Superior temporal gyrus (tissue), 1 donor: ENCODE measurements at regions not wholly inside any gene's neighbourhood (a gene's known extent, or its start where the extent isn't known, plus 50 kb on each side); places are given as distances from the start of the nearest gene placed in this dataset.
"Not testable (repeated sequence)": the region's sequence is repeated elsewhere in the genome, so short reads cannot be mapped to it uniquely, and the experiment has no call there.

Source experiments
- DNase-seq: peaks from one replicate; pipeline ENCODE4 v3.0.0-alpha.2; 2016; ENCODE audit errors: extremely low spot score

DNA sequence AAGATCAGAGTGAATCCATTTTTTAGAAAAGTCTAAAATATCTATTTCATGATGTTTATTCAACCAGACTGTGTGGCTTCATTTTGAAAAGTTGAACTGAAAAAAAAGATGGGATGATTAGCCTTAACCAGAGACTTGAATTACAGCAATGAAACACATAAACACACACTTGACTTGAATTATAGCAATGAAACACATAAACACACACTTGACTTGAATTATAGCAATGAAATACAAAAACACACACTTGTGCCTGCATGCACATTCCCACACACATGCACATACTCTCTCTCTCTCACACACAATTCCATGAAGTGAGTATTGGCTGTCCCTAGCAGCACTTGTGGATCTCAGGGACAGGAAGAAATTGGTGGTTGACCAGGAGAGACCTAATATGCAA lies 286.8 kb downstream of the USP46 start:
- DNase-seq: no peak

GRCh38 chr4:52372747-52373146 lies 286.4 kb downstream of the USP46 start:
- no peak for DNase-seq

GRCh38 chr4:52373650-52374049 lies 285.5 kb downstream of the USP46 start:
- no peak for DNase-seq

DNA sequence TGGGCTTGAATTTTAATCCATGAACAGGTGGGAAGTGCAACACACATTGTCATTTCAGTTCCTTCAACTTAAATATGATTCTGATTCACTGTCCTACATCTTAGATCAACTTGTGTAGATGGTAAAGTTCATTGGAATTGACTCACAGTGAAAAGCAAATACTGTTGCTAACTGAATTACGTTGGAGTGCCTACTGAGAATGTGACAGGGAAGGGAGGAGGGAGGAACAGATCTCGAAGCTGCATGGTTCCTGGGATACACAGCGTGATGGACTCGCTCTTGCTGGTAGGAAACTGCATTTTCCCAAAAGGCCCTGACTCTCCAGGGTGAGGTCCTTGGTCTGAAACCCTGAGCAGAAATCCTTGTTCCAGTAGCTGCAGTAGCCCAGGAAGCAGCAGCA lies 284.2 kb downstream of the USP46 start:
- DNase-seq: no peak

DNA sequence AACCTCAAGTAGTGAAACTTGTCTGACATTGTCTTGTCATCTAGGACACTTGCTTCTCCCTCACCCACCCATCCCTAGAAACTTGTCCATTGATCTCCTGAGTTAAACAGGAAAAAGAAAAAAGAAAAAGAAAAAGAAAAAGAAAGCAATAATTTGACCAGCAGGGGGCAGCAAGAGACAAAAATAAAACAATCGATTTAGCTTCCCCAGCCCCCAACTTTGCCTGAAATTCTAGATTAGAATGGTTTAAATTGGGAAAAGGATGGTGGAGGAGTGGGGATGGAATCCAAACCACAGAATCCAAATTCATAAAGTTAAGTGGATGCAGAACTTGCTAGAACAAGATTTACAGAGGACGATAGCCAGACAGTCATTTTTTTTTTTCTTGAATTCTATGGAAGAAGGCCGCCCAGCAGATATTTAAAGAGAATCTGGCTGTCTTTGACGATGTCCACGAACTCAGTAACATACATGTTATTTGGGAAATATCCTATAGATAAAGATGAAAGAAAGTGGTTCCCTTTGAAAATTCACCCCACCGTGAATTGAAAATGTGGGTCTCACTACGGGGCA lies 282.9 kb downstream of the USP46 start:
- DNase-seq: peak; percentile 84

- DNase-seq: no peak
Observed at GRCh38 chr4:52377563-52377962, 281.5 kb downstream of the USP46 start.

GRCh38 chr4:52407545-52407944 lies 251.6 kb downstream of the USP46 start:
- no peak for DNase-seq

- no peak for DNase-seq
Observed at GRCh38 chr4:52408032-52408431, 251.1 kb downstream of the USP46 start.

- no peak for DNase-seq
Observed at GRCh38 chr4:52408471-52408870, 250.6 kb downstream of the USP46 start.

DNA sequence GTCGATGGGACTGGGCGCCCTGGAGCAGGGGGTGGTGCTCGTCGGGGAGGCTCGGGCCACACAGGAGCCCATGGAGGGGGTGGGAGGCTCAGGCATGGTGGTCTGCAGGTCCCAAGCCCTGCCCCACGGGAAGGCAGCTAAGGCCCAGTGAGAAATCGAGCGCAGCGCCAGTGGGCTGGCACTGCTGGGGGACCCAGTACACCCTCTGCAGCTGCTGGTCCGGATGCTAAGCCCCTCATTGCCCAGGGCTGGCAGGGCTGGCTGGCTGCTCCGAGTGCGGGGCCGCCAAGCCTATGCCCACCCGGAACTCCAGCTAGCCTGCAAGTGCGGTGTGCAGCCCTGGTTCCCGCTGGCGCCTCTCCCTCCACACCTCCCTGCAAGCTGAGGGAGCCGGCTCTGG lies 249.3 kb downstream of the USP46 start:
- DNase-seq: not testable (repeated sequence)

DNA sequence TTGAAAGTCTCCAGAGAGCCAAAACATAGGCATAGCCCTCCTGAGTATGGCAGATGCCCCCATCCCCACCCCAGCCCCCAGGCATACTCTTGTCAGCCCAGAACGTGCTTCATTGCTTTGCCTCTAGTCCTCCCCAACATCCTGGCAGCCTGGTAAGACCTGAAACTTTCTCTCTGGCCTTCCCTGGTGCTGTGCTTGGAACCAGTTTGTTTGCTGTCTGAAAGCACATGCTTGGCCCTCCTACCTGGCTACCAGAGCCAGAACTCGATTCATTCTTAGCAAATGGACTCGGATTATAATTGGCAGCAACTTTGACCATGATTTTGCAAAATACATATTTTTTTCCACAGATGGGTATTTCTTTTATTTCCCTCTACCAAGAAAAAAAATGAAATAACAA lies 248.1 kb downstream of the USP46 start:
- DNase-seq: no peak

GRCh38 chr4:52420330-52420729 lies 238.8 kb downstream of the USP46 start:
- DNase-seq: no peak

DNA sequence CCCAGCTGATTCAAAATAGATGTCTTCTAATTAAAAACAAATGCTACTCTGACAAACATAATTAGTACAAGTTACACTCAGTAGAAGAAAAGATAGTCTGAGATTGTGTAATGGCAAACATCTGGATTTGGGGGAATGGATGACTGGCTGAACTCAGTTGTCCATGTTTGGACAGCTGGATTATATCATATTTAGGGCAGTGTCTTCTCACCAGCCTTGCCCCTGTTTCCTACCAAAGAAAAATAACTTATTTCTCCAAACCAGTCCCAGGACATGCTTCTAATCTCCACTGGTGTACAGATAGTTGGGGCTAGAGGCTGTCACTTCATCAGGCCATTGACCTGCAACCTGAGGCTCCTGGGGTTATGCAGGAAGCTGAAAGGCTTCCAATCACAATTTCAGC lies 237.3 kb downstream of the USP46 start:
- no peak for DNase-seq

GRCh38 chr4:52423967-52424366 lies 235.1 kb downstream of the USP46 start:
- DNase-seq: no peak

GRCh38 chr4:52425751-52426326 lies 233.3 kb downstream of the USP46 start:
- no peak for DNase-seq

DNA sequence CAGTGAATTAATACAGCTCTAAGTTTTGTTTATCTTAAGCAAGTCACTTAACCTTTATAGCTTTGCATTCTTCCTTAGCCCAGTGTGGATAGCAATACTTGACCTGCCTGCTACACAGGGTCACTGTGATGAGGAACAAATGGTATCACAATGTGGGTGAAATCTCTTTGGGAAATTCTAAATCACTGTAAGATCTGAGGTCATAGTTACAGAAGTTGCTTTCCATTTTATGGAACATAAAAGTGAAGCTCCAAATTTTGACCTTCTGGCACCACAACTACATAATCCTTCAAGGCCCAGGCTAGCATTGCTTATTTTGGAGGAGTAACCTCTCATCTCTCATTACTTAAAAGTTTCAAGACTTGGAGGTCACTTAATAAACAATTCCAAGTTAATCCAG lies 227.7 kb downstream of the USP46 start:
- no peak for DNase-seq

- DNase-seq: no peak
Observed at GRCh38 chr4:52431869-52432268, 227.2 kb downstream of the USP46 start.

DNA sequence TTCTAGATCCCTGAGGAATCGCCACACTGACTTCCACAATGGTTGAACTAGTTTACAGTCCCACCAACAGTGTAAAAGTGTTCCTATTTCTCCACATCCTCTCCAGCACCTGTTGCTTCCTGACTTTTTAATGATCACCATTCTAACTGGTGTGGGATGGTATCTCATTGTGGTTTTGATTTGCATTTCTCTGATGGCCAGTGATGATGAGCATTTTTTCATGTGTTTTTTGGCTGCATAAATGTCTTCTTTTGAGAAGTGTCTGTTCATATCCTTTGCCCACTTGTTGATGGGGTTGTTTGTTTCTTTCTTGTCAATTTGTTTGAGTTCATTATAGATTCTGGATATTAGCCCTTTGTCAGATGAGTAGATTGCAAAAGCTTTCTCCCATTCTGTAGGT lies 216.6 kb downstream of the USP46 start:
- DNase-seq: not testable (repeated sequence)

DNA sequence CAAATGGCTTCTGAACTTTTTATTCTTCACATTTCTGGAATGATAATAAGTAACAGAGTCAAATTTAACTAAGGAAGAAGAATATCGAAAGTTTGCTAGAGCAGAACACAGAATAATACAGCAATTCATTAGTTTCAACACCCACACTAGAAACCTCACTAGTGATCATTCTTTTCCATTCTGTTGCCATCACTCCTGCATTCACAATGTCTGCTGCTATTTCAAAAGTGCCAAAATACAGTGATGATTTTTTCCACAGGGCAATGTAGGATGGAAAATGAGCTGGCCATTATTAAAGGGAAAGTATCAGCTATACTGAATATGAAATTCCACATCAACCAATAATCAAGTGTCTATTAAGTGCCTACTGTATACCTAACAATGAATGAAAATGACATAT lies 186.7 kb downstream of the USP46 start:
- DNase-seq: no peak

DNA sequence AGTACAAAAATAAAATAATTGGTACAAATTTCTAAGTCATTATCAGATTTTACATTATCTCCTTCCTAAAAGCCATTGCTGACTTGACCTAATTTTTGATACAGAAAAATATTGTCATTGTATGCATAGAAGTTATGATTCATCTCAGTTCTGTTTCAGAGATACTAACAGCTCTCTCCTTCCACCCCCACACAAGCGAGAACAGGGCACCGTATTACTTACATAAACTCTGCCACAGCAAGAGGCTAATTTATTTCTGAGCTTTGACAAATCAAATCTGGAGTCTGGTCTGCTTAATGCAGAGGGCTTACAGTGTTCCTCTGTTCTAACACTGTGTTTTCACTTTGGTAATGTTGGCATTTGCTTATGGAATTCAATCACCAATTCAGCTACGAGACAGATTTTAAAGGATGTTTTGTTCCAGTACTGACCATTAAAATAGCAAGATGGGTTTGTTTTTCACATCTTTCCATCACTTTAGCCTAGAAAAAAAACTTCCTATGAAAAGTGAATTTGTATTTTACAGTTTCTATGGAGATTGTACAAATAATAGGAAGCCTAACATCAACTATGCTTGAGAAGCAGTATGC lies 181.8 kb downstream of the USP46 start:
- peak; percentile 66 for DNase-seq

- no peak for DNase-seq
Observed at GRCh38 chr4:52483186-52483890, 175.8 kb downstream of the USP46 start.

DNA sequence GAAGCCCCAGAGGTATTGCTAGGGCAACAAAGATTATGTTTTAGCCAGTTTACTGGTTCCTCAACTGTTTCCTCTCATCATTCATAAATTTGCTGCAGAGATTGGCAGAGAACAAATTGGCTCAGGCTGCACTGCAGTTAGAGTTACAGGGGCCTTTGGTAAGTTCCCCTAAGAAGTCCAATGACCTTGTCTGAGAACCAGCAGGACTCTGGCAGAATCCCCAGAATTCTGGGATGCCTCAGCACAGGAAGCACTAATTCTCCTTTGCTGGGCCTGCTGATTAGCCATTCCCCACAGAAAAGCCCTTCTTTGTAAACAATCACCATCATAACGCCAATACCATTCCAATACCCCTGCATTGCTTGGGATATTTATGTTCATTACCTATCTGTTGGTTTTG lies 151.3 kb downstream of the USP46 start:
- no peak for DNase-seq

DNA sequence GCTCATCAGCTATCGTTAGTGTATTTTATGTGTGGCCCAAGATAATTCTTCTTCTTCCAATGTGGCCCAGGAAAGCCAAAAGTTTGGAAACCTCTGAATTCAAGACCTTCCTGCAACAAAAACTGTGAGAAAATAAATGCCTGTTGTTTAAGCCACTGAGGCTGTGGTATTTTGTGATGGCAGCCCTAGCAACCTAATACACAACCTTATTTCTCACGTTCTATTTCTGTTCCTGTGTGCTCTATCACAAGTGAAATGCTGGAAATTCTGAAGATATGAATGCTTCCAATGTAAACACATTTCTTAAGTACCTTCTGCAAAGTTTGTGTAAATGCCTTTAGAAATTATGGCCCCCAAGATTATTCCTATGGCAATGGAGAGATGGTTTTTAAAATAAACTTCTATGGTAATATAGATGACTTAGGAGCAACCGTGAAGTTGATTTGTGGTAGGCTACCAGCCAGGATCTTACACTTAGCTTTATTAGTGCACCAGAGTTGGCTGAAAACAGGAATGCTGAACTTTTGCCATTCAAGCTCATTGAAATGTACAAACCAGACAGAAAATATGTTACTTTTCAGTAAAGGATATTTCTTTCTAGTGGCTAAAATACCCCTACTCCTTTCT lies 148.0 kb downstream of the USP46 start:
- DNase-seq: no peak
